Thyroid gland (tissue), 4 donors: ENCODE measurements at regions not wholly inside any gene's neighbourhood (a gene's known extent, or its start where the extent isn't known, plus 50 kb on each side); places are given as distances from the start of the nearest gene placed in this dataset.

Experiments
- DNase-seq, 2 donors: peaks; one replicate each; pipeline ENCODE4 v3.0.0-alpha.2; 2019
- H3K27ac ChIP-seq, 3 donors: fragments of 200-600 bp; sonication (generic); 1 replicate in 2 of 3; 2 replicates in 1 of 3; pipeline ENCODE4 v1.5.1; 2016 to 2019; ENCODE audit warnings: mild to moderate bottlenecking in 1 of 3, moderate library complexity in 1 of 3
- H3K27me3 ChIP-seq: fragments of 200-600 bp; sonication (generic); one replicate; pipeline ENCODE4 v1.5.1; 2019
- H3K36me3 ChIP-seq, 2 donors: fragments of 200-600 bp; sonication (generic); one replicate each; pipeline ENCODE4 v1.5.1; 2016 to 2019
- H3K4me1 ChIP-seq, 2 donors: fragments of 200-600 bp; sonication (generic); one replicate each; pipeline ENCODE4 v1.5.1; 2017 to 2019
- H3K4me3 ChIP-seq, 3 donors: fragments of 200-600 bp; sonication (generic); replicated peaks in 1 of 3; 1 replicate in 2 of 3; 2 replicates in 1 of 3; pipeline ENCODE4 v1.5.1; 2016; ENCODE audit warnings: mild to moderate bottlenecking in 1 of 3
- H3K9me3 ChIP-seq: fragments of 200-600 bp; sonication (generic); one replicate; pipeline ENCODE4 v1.5.1; 2017
- CTCF ChIP-seq, 6 experiments: fragments of 200-600 bp in 3 of 6; fragments of 450-650 bp in 3 of 6; sonication (generic) in 3 of 6; IDR thresholded peaks; one replicate each; pipeline ENCODE4 v1.5.1; 2016 to 2019; ENCODE audit warnings: antibody characterized with exemption in 6 of 6, mild to moderate bottlenecking in 2 of 6, inconsistent platforms in 1 of 6, moderate library complexity in 1 of 6
- POLR2A ChIP-seq, 2 donors: fragments of 450-650 bp; IDR thresholded peaks; one replicate each; pipeline ENCODE4 v1.6.1; 2017; ENCODE audit warnings: antibody characterized with exemption in 2 of 2, mild to moderate bottlenecking in 2 of 2, moderate library complexity in 1 of 2
- WGBS, 2 donors: methylation state at CpG; one replicate each; pipeline ENCODE4 v1.1.5; 2017; 5-methylcytosine and 5-hydroxymethylcytosine counted together
- intact Hi-C: fragments of 100-400 bp; cut with DNase I; formaldehyde crosslinking; loops from one replicate; pipeline ENCODE4 v1.15.1; 2023

- intact Hi-C loops, result no loop called here
- TF ChIP-seq POLR2A (IDR thresholded peaks at IDR 0.05), result no peak
- no peak for TF ChIP-seq CTCF (IDR thresholded peaks at IDR 0.05)
- peak overlapping the region in 2 of 3 donors; percentile 4 to 6 for H3K27ac ChIP-seq
- no peaks in the 10 kb centered on the region for H3K36me3 ChIP-seq
- no peak overlapping the region for H3K4me3 ChIP-seq
- no peaks in the 10 kb centered on the region for H3K9me3 ChIP-seq
- WGBS, 2 donors, result 79 to 85% methylated on average over 10 of the region's 10 CpGs
- peaks cover 0 to 26% of the 10 kb centered on the region in 2 donors for H3K4me1 ChIP-seq
- no peak for DNase-seq
- H3K27me3 ChIP-seq, result no peaks in the 10 kb centered on the region
Observed at GRCh38 chr6:169158691-169159090, 95.0 kb downstream of the THBS2 start.

- H3K36me3 ChIP-seq, result no peaks in the 10 kb centered on the region
- intact Hi-C loops, result no loop called here
- H3K4me3 ChIP-seq, result no peak overlapping the region
- WGBS, 2 donors, result 4 to 10% methylated on average over 10 of the region's 10 CpGs
- no peaks in the 10 kb centered on the region for H3K27me3 ChIP-seq
- peak overlapping the region in 2 of 3 donors; percentile 4 to 6 for H3K27ac ChIP-seq
- no peaks in the 10 kb centered on the region for H3K9me3 ChIP-seq
- H3K4me1 ChIP-seq, result peaks cover 0 to 21% of the 10 kb centered on the region in 2 donors
- TF ChIP-seq CTCF (IDR thresholded peaks at IDR 0.05) (no peak), POLR2A (IDR thresholded peaks at IDR 0.05) (no peak)
- peak; percentile 43 to 52 for DNase-seq
Observed at GRCh38 chr6:169158174-169158573, 95.5 kb downstream of the THBS2 start.

- DNase-seq, result no peak
- peaks cover 0 to 16% of the 10 kb centered on the region in 2 donors for H3K4me1 ChIP-seq
- no peak overlapping the region for H3K27ac ChIP-seq
- H3K27me3 ChIP-seq, result no peaks in the 10 kb centered on the region
- no peaks in the 10 kb centered on the region for H3K9me3 ChIP-seq
- WGBS, 2 donors, result 58 to 69% methylated on average over 22 of the region's 22 CpGs
- TF ChIP-seq CTCF (IDR thresholded peaks at IDR 0.05) (no peak), POLR2A (IDR thresholded peaks at IDR 0.05) (no peak)
- intact Hi-C loops, result no loop called here
- no peaks in the 10 kb centered on the region for H3K36me3 ChIP-seq
- no peak overlapping the region for H3K4me3 ChIP-seq
Observed at GRCh38 chr6:169157197-169158148, 96.2 kb downstream of the THBS2 start.

GRCh38 chr6:169156793-169157147, 96.9 kb downstream of the THBS2 start:
- 76 to 92% methylated on average over 2 of the region's 2 CpGs for WGBS, 2 donors
- intact Hi-C loops, result no loop called here
- TF ChIP-seq POLR2A (IDR thresholded peaks at IDR 0.05) (no peak), CTCF (IDR thresholded peaks at IDR 0.05) (no peak)
- H3K27me3 ChIP-seq, result no peaks in the 10 kb centered on the region
- H3K4me1 ChIP-seq, result peaks cover 0 to 13% of the 10 kb centered on the region in 2 donors
- H3K27ac ChIP-seq, result no peak overlapping the region
- DNase-seq, result no peak
- no peaks in the 10 kb centered on the region for H3K9me3 ChIP-seq
- no peak overlapping the region for H3K4me3 ChIP-seq
- H3K36me3 ChIP-seq, result no peaks in the 10 kb centered on the region

- no peak for TF ChIP-seq CTCF (IDR thresholded peaks at IDR 0.05)
- H3K36me3 ChIP-seq, result no peaks in the 10 kb centered on the region
- no peak for DNase-seq
- peaks cover 0 to 13% of the 10 kb centered on the region in 2 donors for H3K4me1 ChIP-seq
- intact Hi-C loops, result no loop called here
- H3K4me3 ChIP-seq, result no peak overlapping the region
- H3K27ac ChIP-seq, result no peak overlapping the region
- H3K27me3 ChIP-seq, result no peaks in the 10 kb centered on the region
- no peaks in the 10 kb centered on the region for H3K9me3 ChIP-seq
- WGBS, 2 donors, result 75 to 86% methylated on average over 14 to 17 of the region's 17 CpGs
Observed at GRCh38 chr6:169156108-169156792, 97.4 kb downstream of the THBS2 start.
